ENCODE measurements at regions not wholly inside any gene's neighbourhood (a gene's known extent, or its start where the extent isn't known, plus 50 kb on each side); places are given as distances from the start of the nearest gene placed in this dataset.

DNA sequence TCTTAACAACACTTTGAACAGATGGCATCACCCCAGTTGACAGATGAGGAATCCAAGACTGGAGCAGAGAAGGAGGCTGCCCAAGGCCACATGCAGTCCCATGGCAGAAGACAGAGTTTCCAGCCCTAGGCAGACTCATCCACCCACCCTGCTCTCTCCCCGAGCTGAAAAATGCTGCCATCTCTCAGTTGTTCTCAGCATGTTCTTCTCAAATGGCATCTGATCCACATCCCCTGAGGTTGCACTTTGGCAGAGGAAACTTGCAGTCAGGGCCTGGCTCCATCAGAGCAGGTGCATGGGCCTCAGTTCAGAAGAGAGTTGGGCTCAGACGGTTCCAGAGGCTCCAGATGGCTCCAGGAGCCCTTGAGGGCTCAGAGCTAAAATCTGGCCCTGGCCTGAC, 709.4 kb downstream of the MATN1 start:
- no peak overlapping the region for H3K27ac ChIP-seq (ENCODE audit: low read depth, low read length)
- H3K79me2 ChIP-seq (ENCODE audit: insufficient read depth, low read length) = no peaks in the 10 kb centered on the region
- peaks cover 7% of the 10 kb centered on the region for H3K9me3 ChIP-seq (ENCODE audit: insufficient read depth, low read depth, low read length)
- no peaks in the 10 kb centered on the region for H3K27me3 ChIP-seq (ENCODE audit: insufficient read depth, low read length)
- Mint-ChIP-seq H3K36me3 (ENCODE audit: low read depth, unreplicated experiment) (no peaks in the 10 kb centered on the region), H3K9me3 (ENCODE audit: unreplicated experiment) (peaks cover 2% of the 10 kb centered on the region), H3K4me3 (ENCODE audit: unreplicated experiment) (no peak overlapping the region), H3K27me3 (ENCODE audit: low read depth, unreplicated experiment) (peaks cover 9% of the 10 kb centered on the region), H3K27ac (ENCODE audit: unreplicated experiment) (no peak overlapping the region), H3K4me1 (ENCODE audit: low read depth, unreplicated experiment) (peaks cover 2% of the 10 kb centered on the region)
- no peaks in the 10 kb centered on the region for H3K36me3 ChIP-seq (ENCODE audit: insufficient read depth, low read length)
- DNase-seq (ENCODE audit: low read depth) (no peak), FAIRE-seq (no peak)
- H3K4me2 ChIP-seq (ENCODE audit: low read length) = no peak overlapping the region
- TF ChIP-seq EZH2 (IDR thresholded peaks at IDR 0.05; ENCODE audit: insufficient read depth, low read length) = no peak
- TF ChIP-seq, protein P1, sequence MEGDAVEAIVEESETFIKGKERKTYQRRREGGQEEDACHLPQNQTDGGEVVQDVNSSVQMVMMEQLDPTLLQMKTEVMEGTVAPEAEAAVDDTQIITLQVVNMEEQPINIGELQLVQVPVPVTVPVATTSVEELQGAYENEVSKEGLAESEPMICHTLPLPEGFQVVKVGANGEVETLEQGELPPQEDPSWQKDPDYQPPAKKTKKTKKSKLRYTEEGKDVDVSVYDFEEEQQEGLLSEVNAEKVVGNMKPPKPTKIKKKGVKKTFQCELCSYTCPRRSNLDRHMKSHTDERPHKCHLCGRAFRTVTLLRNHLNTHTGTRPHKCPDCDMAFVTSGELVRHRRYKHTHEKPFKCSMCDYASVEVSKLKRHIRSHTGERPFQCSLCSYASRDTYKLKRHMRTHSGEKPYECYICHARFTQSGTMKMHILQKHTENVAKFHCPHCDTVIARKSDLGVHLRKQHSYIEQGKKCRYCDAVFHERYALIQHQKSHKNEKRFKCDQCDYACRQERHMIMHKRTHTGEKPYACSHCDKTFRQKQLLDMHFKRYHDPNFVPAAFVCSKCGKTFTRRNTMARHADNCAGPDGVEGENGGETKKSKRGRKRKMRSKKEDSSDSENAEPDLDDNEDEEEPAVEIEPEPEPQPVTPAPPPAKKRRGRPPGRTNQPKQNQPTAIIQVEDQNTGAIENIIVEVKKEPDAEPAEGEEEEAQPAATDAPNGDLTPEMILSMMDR (IDR thresholded peaks at IDR 0.05; ENCODE audit: insufficient read depth, low read depth, low read length) = no peak
- H3K4me3 ChIP-seq (ENCODE audit: insufficient read depth, low read depth, low read length) = no peak overlapping the region
- no peaks in the 10 kb centered on the region for H4K20me1 ChIP-seq (ENCODE audit: insufficient read depth, low read length)
- H3K9ac ChIP-seq (ENCODE audit: low read length) = no peak overlapping the region
- H3K4me1 ChIP-seq (ENCODE audit: insufficient read depth, low read length) = no peaks in the 10 kb centered on the region
- no peak overlapping the region for H2AFZ ChIP-seq (ENCODE audit: low read depth, low read length)

GRCh38 chr1:30012455-30013440, 710.6 kb downstream of the MATN1 start:
- peaks cover 9% of the 10 kb centered on the region for H3K27me3 Mint-ChIP-seq (ENCODE audit: low read depth, unreplicated experiment)
- no peaks in the 10 kb centered on the region for H3K79me2 ChIP-seq (ENCODE audit: insufficient read depth, low read length)
- H3K4me2 ChIP-seq (ENCODE audit: low read length) = no peak overlapping the region
- no peaks in the 10 kb centered on the region for H3K9me3 ChIP-seq (ENCODE audit: insufficient read depth, low read depth, low read length)
- no peaks in the 10 kb centered on the region for H3K36me3 ChIP-seq (ENCODE audit: insufficient read depth, low read length)
- no peak for TF ChIP-seq EZH2 (IDR thresholded peaks at IDR 0.05; ENCODE audit: insufficient read depth, low read length)
- TF ChIP-seq, protein P1 (IDR thresholded peaks at IDR 0.05; ENCODE audit: insufficient read depth, low read depth, low read length) = no peak
- no peaks in the 10 kb centered on the region for H3K4me1 ChIP-seq (ENCODE audit: insufficient read depth, low read length)
- H3K27ac Mint-ChIP-seq (ENCODE audit: unreplicated experiment) = no peak overlapping the region
- H3K4me1 Mint-ChIP-seq (ENCODE audit: low read depth, unreplicated experiment) = peaks cover 9% of the 10 kb centered on the region
- H3K27me3 ChIP-seq (ENCODE audit: insufficient read depth, low read length) = no peaks in the 10 kb centered on the region
- no peak overlapping the region for H3K4me3 ChIP-seq (ENCODE audit: insufficient read depth, low read depth, low read length)
- FAIRE-seq (no peak), DNase-seq (ENCODE audit: low read depth) (no peak)
- H2AFZ ChIP-seq (ENCODE audit: low read depth, low read length) = no peak overlapping the region
- no peak overlapping the region for H3K27ac ChIP-seq (ENCODE audit: low read depth, low read length)
- H3K36me3 Mint-ChIP-seq (ENCODE audit: low read depth, unreplicated experiment) = no peaks in the 10 kb centered on the region
- no peaks in the 10 kb centered on the region for H4K20me1 ChIP-seq (ENCODE audit: insufficient read depth, low read length)
- H3K9me3 Mint-ChIP-seq (ENCODE audit: unreplicated experiment) = peaks cover 2% of the 10 kb centered on the region
- H3K9ac ChIP-seq (ENCODE audit: low read length) = no peak overlapping the region
- H3K4me3 Mint-ChIP-seq (ENCODE audit: unreplicated experiment) = no peak overlapping the region

DNA sequence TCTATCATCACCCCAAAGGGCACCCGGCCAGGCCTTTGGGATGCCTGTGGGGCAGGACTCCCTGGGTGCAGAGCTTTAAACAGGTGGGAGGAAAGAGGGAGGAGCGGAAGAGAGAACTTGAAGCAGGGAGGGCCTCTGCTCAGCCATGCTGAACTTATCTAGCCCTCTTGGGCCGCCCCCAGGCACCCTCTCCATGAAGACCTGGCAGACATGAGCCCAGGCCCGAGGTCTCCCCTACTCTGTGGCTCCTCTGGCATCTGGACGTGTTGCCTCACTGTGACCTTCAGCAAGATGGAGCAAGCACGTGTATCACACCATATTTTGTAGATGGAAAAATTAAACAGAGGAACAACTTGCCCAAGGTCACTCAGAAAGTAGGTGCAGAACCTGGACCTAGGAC, 711.4 kb downstream of the MATN1 start:
- Mint-ChIP-seq H3K4me3 (ENCODE audit: unreplicated experiment) (no peak overlapping the region), H3K27me3 (ENCODE audit: low read depth, unreplicated experiment) (peaks cover 9% of the 10 kb centered on the region), H3K9me3 (ENCODE audit: unreplicated experiment) (peaks cover 2% of the 10 kb centered on the region), H3K4me1 (ENCODE audit: low read depth, unreplicated experiment) (peaks cover 9% of the 10 kb centered on the region), H3K27ac (ENCODE audit: unreplicated experiment) (no peak overlapping the region), H3K36me3 (ENCODE audit: low read depth, unreplicated experiment) (no peaks in the 10 kb centered on the region)
- no peak for FAIRE-seq
- Histone ChIP-seq H3K27me3 (ENCODE audit: insufficient read depth, low read length) (no peaks in the 10 kb centered on the region), H3K27ac (ENCODE audit: low read depth, low read length) (no peak overlapping the region), H3K9ac (ENCODE audit: low read length) (no peak overlapping the region), H3K36me3 (ENCODE audit: insufficient read depth, low read length) (no peaks in the 10 kb centered on the region), H3K4me2 (ENCODE audit: low read length) (no peak overlapping the region), H3K4me3 (ENCODE audit: insufficient read depth, low read depth, low read length) (no peak overlapping the region), H4K20me1 (ENCODE audit: insufficient read depth, low read length) (no peaks in the 10 kb centered on the region), H3K4me1 (ENCODE audit: insufficient read depth, low read length) (no peaks in the 10 kb centered on the region), H3K9me3 (ENCODE audit: insufficient read depth, low read depth, low read length) (no peaks in the 10 kb centered on the region), H3K79me2 (ENCODE audit: insufficient read depth, low read length) (no peaks in the 10 kb centered on the region), H2AFZ (ENCODE audit: low read depth, low read length) (no peak overlapping the region)
- TF ChIP-seq EZH2 (IDR thresholded peaks at IDR 0.05; ENCODE audit: insufficient read depth, low read length) = no peak
- TF ChIP-seq, protein P1 (IDR thresholded peaks at IDR 0.05; ENCODE audit: insufficient read depth, low read depth, low read length) = no peak
- DNase-seq (ENCODE audit: low read depth) = no peak
